GM23338 (cell line): ENCODE measurements at regions not wholly inside any gene's neighbourhood (a gene's known extent, or its start where the extent isn't known, plus 50 kb on each side); places are given as distances from the start of the nearest gene placed in this dataset.

ENCODE experiments used
- ATAC-seq: fragments of 200-7000 bp; cut with Tn5 transposase; 3 replicates; pipeline ENCODE4 v1.9.1; 2020
- DNase-seq: peaks from one replicate; pipeline ENCODE4 v3.0.0-alpha.2; 2015; ENCODE audit warnings: low spot score
- H2AFZ ChIP-seq: fragments of 200-600 bp; sonication (generic); 2 replicates; pipeline ENCODE4 v1.8.0; 2016; ENCODE audit warnings: antibody characterized with exemption, mild to moderate bottlenecking, moderate library complexity
- H3F3A ChIP-seq: fragments of 200-600 bp; sonication (generic); replicated peaks from 2 replicates; pipeline ENCODE4 v1.8.0; 2017; ENCODE audit warnings: antibody characterized with exemption, mixed run types, low read depth
- H3K27ac ChIP-seq: fragments of 200-600 bp; sonication (generic); 2 replicates; pipeline ENCODE4 v1.6.1; 2016; ENCODE audit warnings: low read depth
- H3K27me3 ChIP-seq: fragments of 200-600 bp; sonication (generic); 2 replicates; pipeline ENCODE4 v1.8.0; 2016; ENCODE audit warnings: mild to moderate bottlenecking, mixed run types, moderate library complexity; ENCODE audit not compliant: insufficient read depth
- H3K36me3 ChIP-seq: fragments of 200-600 bp; sonication (generic); 2 replicates; pipeline ENCODE4 v1.8.0; 2016; ENCODE audit warnings: mild to moderate bottlenecking; ENCODE audit not compliant: insufficient read depth
- H3K4me1 ChIP-seq: fragments of 200-600 bp; sonication (generic); 2 replicates; pipeline ENCODE4 v1.8.0; 2016; ENCODE audit warnings: mild to moderate bottlenecking, moderate library complexity; ENCODE audit not compliant: insufficient read depth
- H3K4me2 ChIP-seq: fragments of 200-600 bp; sonication (generic); 2 replicates; pipeline ENCODE4 v1.7.1; 2017; ENCODE audit warnings: mixed run types
- H3K4me3 ChIP-seq: fragments of 200-600 bp; sonication (generic); 2 replicates; pipeline ENCODE4 v1.6.1; 2016; ENCODE audit warnings: mixed run types
- H3K79me2 ChIP-seq: fragments of 200-600 bp; sonication (generic); replicated peaks from 2 replicates; pipeline ENCODE4 v1.8.0; 2017; ENCODE audit warnings: mild to moderate bottlenecking; ENCODE audit not compliant: insufficient read depth
- H3K9me2 ChIP-seq: fragments of 200-600 bp; sonication (generic); 2 replicates; pipeline ENCODE4 v1.8.0; 2017; ENCODE audit not compliant: insufficient read depth
- H4K20me1 ChIP-seq: fragments of 200-600 bp; sonication (generic); replicated peaks from 2 replicates; pipeline ENCODE4 v1.8.0; 2017; ENCODE audit warnings: mild to moderate bottlenecking; ENCODE audit not compliant: insufficient read depth
- H3K27ac Mint-ChIP-seq: 2 replicates; pipeline ENCODE4 v1.8.0; 2020; ENCODE audit warnings: inconsistent platforms, mild to moderate bottlenecking, moderate library complexity, mixed read lengths
- H3K27me3 Mint-ChIP-seq: 3 replicates; pipeline ENCODE4 v1.8.0; 2022; ENCODE audit warnings: low read depth, mild to moderate bottlenecking, moderate library complexity, mixed read lengths, inconsistent platforms; ENCODE audit not compliant: insufficient read depth, poor library complexity
- H3K36me3 Mint-ChIP-seq: 3 replicates; pipeline ENCODE4 v1.8.0; 2021; ENCODE audit warnings: low read depth, mild to moderate bottlenecking, inconsistent platforms, moderate library complexity, mixed read lengths
- H3K4me1 Mint-ChIP-seq: 3 replicates; pipeline ENCODE4 v1.8.0; 2020; ENCODE audit warnings: mild to moderate bottlenecking, inconsistent platforms, mixed read lengths
- H3K4me3 Mint-ChIP-seq: 3 replicates; pipeline ENCODE4 v1.8.0; 2021; ENCODE audit warnings: moderate library complexity, mild to moderate bottlenecking, inconsistent platforms, mixed read lengths
- H3K9me3 Mint-ChIP-seq: 3 replicates; pipeline ENCODE4 v1.8.0; 2020; ENCODE audit warnings: moderate library complexity, mild to moderate bottlenecking, inconsistent platforms, mixed read lengths
- CTCF ChIP-seq, 2 experiments: fragments of 200-600 bp in 1 of 2; sonication (generic) in 1 of 2; conservative IDR thresholded peaks; 2 replicates each; pipeline versions ENCODE4 v1.5.1 to v1.6.1; 2016 to 2017; ENCODE audit warnings: antibody characterized with exemption in 2 of 2, low read depth in 2 of 2, mild to moderate bottlenecking in 2 of 2, moderate library complexity in 1 of 2
- EZH2phosphoT487 ChIP-seq: fragments of 200-600 bp; sonication (generic); IDR thresholded peaks from one replicate; pipeline ENCODE4 v1.8.1; 2018; ENCODE audit warnings: antibody characterized with exemption; ENCODE audit not compliant: unreplicated experiment
- ZNF114 ChIP-seq: fragments of 250-450 bp; sonication (Bioruptor Pico); IDR thresholded peaks from 2 replicates; pipeline ENCODE4 v1.5.0; 2020; ENCODE audit warnings: mild to moderate bottlenecking, moderate library complexity
- ZNF331 ChIP-seq: fragments of 250-450 bp; sonication (Bioruptor Pico); IDR thresholded peaks from 2 replicates; pipeline ENCODE4 v1.5.0; 2020; ENCODE audit warnings: low read depth, mild to moderate bottlenecking, moderate library complexity
- ZNF462 ChIP-seq: fragments of 250-450 bp; sonication (Bioruptor Pico); IDR thresholded peaks from 2 replicates; pipeline ENCODE4 v1.5.0; 2020; ENCODE audit warnings: mild to moderate bottlenecking, moderate library complexity

GRCh38 chr3:178083906-178084866 lies 452.1 kb upstream of the KCNMB2 start:
- peak overlapping the region; percentile 36; the same call in 1 of the 2 replicates for H3K4me2 ChIP-seq
- DNase-seq (peak; percentile 58), ATAC-seq (peak; percentile 84)
- Mint-ChIP-seq H3K4me1 (peaks cover 32% of the 10 kb centered on the region), H3K27me3 (no peaks in the 10 kb centered on the region), H3K27ac (peak overlapping the region; percentile 88), H3K36me3 (no peaks in the 10 kb centered on the region), H3K9me3 (no peaks in the 10 kb centered on the region), H3K4me3 (no peak overlapping the region)
- no peaks in the 10 kb centered on the region for H3K9me2 ChIP-seq
- H2AFZ ChIP-seq: no peak overlapping the region
- no peak overlapping the region for H3K27ac ChIP-seq
- TF ChIP-seq ZNF331: no peak
- peak; percentile 43 to 57 for TF ChIP-seq CTCF (conservative IDR thresholded peaks at IDR 0.05; ENCODE audit: low read depth in 2 of 2)
- H3K27me3 ChIP-seq: no peaks in the 10 kb centered on the region
- no peaks in the 10 kb centered on the region for H3K36me3 ChIP-seq
- peaks cover 17% of the 10 kb centered on the region for H3K4me1 ChIP-seq
- no peaks in the 10 kb centered on the region for H3F3A ChIP-seq
- H4K20me1 ChIP-seq: no peaks in the 10 kb centered on the region
- H3K4me3 ChIP-seq: no peak overlapping the region
- no peaks in the 10 kb centered on the region for H3K79me2 ChIP-seq

- Histone ChIP-seq H4K20me1 (no peaks in the 10 kb centered on the region), H3K27ac (no peak overlapping the region), H3K79me2 (no peaks in the 10 kb centered on the region), H3F3A (no peaks in the 10 kb centered on the region), H3K27me3 (no peaks in the 10 kb centered on the region), H2AFZ (peak overlapping the region; percentile 72), H3K9me2 (peaks cover 7% of the 10 kb centered on the region; the same call in 1 of the 2 replicates), H3K4me1 (peaks cover 17% of the 10 kb centered on the region), H3K4me2 (peak overlapping the region; percentile 36), H3K36me3 (no peaks in the 10 kb centered on the region), H3K4me3 (no peak overlapping the region)
- Mint-ChIP-seq H3K27me3 (no peaks in the 10 kb centered on the region), H3K9me3 (no peaks in the 10 kb centered on the region), H3K27ac (peak overlapping the region; percentile 88), H3K4me1 (peaks cover 32% of the 10 kb centered on the region), H3K4me3 (no peak overlapping the region), H3K36me3 (no peaks in the 10 kb centered on the region)
- ATAC-seq: peak; percentile 98
- peak; percentile 86 for DNase-seq
- TF ChIP-seq ZNF114 (no peak), ZNF462 (no peak), CTCF (conservative IDR thresholded peaks at IDR 0.05; ENCODE audit: low read depth in 2 of 2) (no peak), EZH2phosphoT487 (no peak)
Observed at GRCh38 chr3:178084938-178085816, 451.1 kb upstream of the KCNMB2 start.
